Thyroid gland (tissue), 4 donors: ENCODE measurements at regions not wholly inside any gene's neighbourhood (a gene's known extent, or its start where the extent isn't known, plus 50 kb on each side); places are given as distances from the start of the nearest gene placed in this dataset.

ENCODE experiments used
- DNase-seq, 2 donors: peaks; one replicate each; pipeline ENCODE4 v3.0.0-alpha.2; 2019
- H3K27ac ChIP-seq, 3 donors: fragments of 200-600 bp; sonication (generic); 1 replicate in 2 of 3; 2 replicates in 1 of 3; pipeline ENCODE4 v1.5.1; 2016 to 2019; ENCODE audit warnings: mild to moderate bottlenecking in 1 of 3, moderate library complexity in 1 of 3
- H3K27me3 ChIP-seq: fragments of 200-600 bp; sonication (generic); one replicate; pipeline ENCODE4 v1.5.1; 2019
- H3K36me3 ChIP-seq, 2 donors: fragments of 200-600 bp; sonication (generic); one replicate each; pipeline ENCODE4 v1.5.1; 2016 to 2019
- H3K4me1 ChIP-seq, 2 donors: fragments of 200-600 bp; sonication (generic); one replicate each; pipeline ENCODE4 v1.5.1; 2017 to 2019
- H3K4me3 ChIP-seq, 3 donors: fragments of 200-600 bp; sonication (generic); replicated peaks in 1 of 3; 1 replicate in 2 of 3; 2 replicates in 1 of 3; pipeline ENCODE4 v1.5.1; 2016; ENCODE audit warnings: mild to moderate bottlenecking in 1 of 3
- H3K9me3 ChIP-seq: fragments of 200-600 bp; sonication (generic); one replicate; pipeline ENCODE4 v1.5.1; 2017
- CTCF ChIP-seq, 6 experiments: fragments of 200-600 bp in 3 of 6; fragments of 450-650 bp in 3 of 6; sonication (generic) in 3 of 6; IDR thresholded peaks; one replicate each; pipeline ENCODE4 v1.5.1; 2016 to 2019; ENCODE audit warnings: antibody characterized with exemption in 6 of 6, mild to moderate bottlenecking in 2 of 6, inconsistent platforms in 1 of 6, moderate library complexity in 1 of 6
- POLR2A ChIP-seq, 2 donors: fragments of 450-650 bp; IDR thresholded peaks; one replicate each; pipeline ENCODE4 v1.6.1; 2017; ENCODE audit warnings: antibody characterized with exemption in 2 of 2, mild to moderate bottlenecking in 2 of 2, moderate library complexity in 1 of 2
- WGBS, 2 donors: methylation state at CpG; one replicate each; pipeline ENCODE4 v1.1.5; 2017; 5-methylcytosine and 5-hydroxymethylcytosine counted together
- intact Hi-C: fragments of 100-400 bp; cut with DNase I; formaldehyde crosslinking; loops from one replicate; pipeline ENCODE4 v1.15.1; 2023

- H3K27me3 ChIP-seq, result no peaks in the 10 kb centered on the region
- WGBS, 2 donors, result 94 to 98% methylated on average over 7 of the region's 7 CpGs
- H3K4me3 ChIP-seq, result no peak overlapping the region
- intact Hi-C loops, result no loop called here
- no peaks in the 10 kb centered on the region for H3K9me3 ChIP-seq
- DNase-seq, result no peak
- H3K27ac ChIP-seq, result no peak overlapping the region
- H3K4me1 ChIP-seq, result peaks cover 0 to 7% of the 10 kb centered on the region in 2 donors
- no peak for TF ChIP-seq CTCF (IDR thresholded peaks at IDR 0.05)
- TF ChIP-seq POLR2A (IDR thresholded peaks at IDR 0.05), result no peak
- no peaks in the 10 kb centered on the region for H3K36me3 ChIP-seq
These were observed 104.5 kb downstream of the RMI2 start for GRCh38 chr16:11449716-11450115.

DNA sequence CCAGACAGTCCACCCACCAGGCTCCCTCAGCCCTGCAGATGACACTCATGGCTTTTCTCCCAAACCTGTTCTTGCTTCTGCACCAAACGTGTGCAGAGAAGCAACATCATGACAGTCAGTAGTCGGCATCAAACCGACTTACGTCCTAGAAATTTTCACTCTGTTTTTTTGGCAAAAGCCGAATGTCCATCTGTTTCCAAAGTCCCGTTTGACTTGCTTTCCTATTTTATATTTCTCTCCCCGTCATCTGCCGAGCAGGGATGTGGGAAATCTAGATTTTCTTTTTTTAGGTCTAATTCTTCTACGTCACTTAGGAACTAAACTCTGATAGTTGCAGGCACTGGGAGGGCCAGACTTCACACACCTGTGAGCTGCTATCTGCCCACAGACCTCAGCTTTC lies 104.9 kb downstream of the RMI2 start:
- 94 to 95% methylated on average over 9 of the region's 9 CpGs for WGBS, 2 donors
- intact Hi-C loops, result no loop called here
- Histone ChIP-seq H3K27me3 (no peaks in the 10 kb centered on the region), H3K9me3 (no peaks in the 10 kb centered on the region), H3K36me3 (no peaks in the 10 kb centered on the region), H3K4me1 (peaks cover 0 to 7% of the 10 kb centered on the region in 2 donors), H3K27ac (no peak overlapping the region), H3K4me3 (no peak overlapping the region)
- no peak for TF ChIP-seq CTCF (IDR thresholded peaks at IDR 0.05)
- TF ChIP-seq POLR2A (IDR thresholded peaks at IDR 0.05), result no peak
- DNase-seq, result no peak

- DNase-seq, result no peak
- Histone ChIP-seq H3K27me3 (no peaks in the 10 kb centered on the region), H3K4me1 (peaks cover 0 to 7% of the 10 kb centered on the region in 2 donors), H3K4me3 (no peak overlapping the region), H3K36me3 (no peaks in the 10 kb centered on the region), H3K9me3 (no peaks in the 10 kb centered on the region), H3K27ac (no peak overlapping the region)
- 82 to 89% methylated on average over 3 to 7 of the region's 7 CpGs for WGBS, 2 donors
- intact Hi-C loops, result no loop called here
- TF ChIP-seq POLR2A (IDR thresholded peaks at IDR 0.05) (no peak), CTCF (IDR thresholded peaks at IDR 0.05) (no peak)
These were observed 107.0 kb downstream of the RMI2 start for GRCh38 chr16:11452298-11452697.

DNA sequence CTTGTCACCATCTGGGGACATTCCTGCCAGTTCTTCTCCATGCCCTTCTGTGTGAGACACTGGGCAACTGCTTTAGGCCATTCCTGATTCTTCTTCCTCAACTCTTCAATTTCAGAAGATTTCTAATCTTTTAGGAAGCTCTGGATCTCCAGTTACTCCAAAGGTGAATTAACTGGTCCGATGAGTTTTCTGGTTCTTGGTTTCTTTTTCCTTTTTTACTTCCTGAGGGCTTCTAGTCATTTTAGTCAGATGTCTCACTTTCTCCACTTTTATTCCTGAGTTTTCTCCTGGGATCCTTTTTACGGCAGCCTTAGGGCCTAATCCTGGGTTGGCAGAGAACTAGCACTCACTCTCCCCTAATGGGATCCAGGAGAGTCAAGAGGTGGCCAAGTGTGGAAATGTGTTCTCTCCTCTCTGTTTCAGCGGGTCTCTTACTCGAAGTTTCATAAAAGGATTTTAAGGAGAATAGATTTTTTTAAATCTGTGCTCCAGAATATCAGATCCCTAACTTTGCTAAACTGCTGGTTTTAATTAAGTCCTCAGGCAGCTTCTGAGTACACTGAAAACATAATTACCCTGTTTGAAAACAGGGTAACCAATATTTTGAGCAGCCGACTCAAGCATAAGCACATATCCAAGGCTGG lies 107.6 kb downstream of the RMI2 start:
- no peaks in the 10 kb centered on the region for H3K27me3 ChIP-seq
- WGBS, 2 donors, result 45 to 59% methylated on average over 5 of the region's 5 CpGs
- no peak for TF ChIP-seq POLR2A (IDR thresholded peaks at IDR 0.05)
- TF ChIP-seq CTCF (IDR thresholded peaks at IDR 0.05), result no peak
- no peak for DNase-seq
- H3K4me3 ChIP-seq, result no peak overlapping the region
- peaks cover 0 to 7% of the 10 kb centered on the region in 2 donors for H3K4me1 ChIP-seq
- no peak overlapping the region for H3K27ac ChIP-seq
- no peaks in the 10 kb centered on the region for H3K9me3 ChIP-seq
- H3K36me3 ChIP-seq, result no peaks in the 10 kb centered on the region
- intact Hi-C loops, result no loop called here

GRCh38 chr16:11456741-11457140 lies 111.5 kb downstream of the RMI2 start:
- intact Hi-C loops, result no loop called here
- Histone ChIP-seq H3K4me3 (no peak overlapping the region), H3K27ac (no peak overlapping the region), H3K4me1 (peaks cover 0 to 12% of the 10 kb centered on the region in 2 donors), H3K9me3 (no peaks in the 10 kb centered on the region), H3K27me3 (no peaks in the 10 kb centered on the region), H3K36me3 (no peaks in the 10 kb centered on the region)
- no peak for TF ChIP-seq POLR2A (IDR thresholded peaks at IDR 0.05)
- TF ChIP-seq CTCF (IDR thresholded peaks at IDR 0.05), result no peak
- DNase-seq, result no peak
- WGBS, 2 donors, result 87 to 96% methylated on average over 10 of the region's 10 CpGs
